ENCODE measurements at regions not wholly inside any gene's neighbourhood (a gene's known extent, or its start where the extent isn't known, plus 50 kb on each side); places are given as distances from the start of the nearest gene placed in this dataset.

- peak; percentile 30; the same call in 1 of the 3 replicates for ATAC-seq
Observed at GRCh38 chr4:120238277-120238973, 171.8 kb upstream of the MAD2L1 start.

GRCh38 chr4:120236873-120237272 is 170.2 kb upstream of the MAD2L1 start:
- no peak for ATAC-seq
- no TSS peak for BruUV-seq (replicated peaks)
- CTCF ChIA-PET (ENCODE audit: low intra/inter-chr PET ratio, low total read pairs): no interaction called here

More at GRCh38 chr4:120238277-120238973, 171.8 kb upstream of the MAD2L1 start:
- no TSS peak for BruUV-seq (replicated peaks)
- DNase-seq (ENCODE audit: low spot score): no peak
- H3K4me2 ChIP-seq (ENCODE audit: low read depth, low read length): no peak overlapping the region
- WGBS (ENCODE audit: low lambda C conversion rate): 8% methylated on average over 5 of the region's 5 CpGs
- H3K36me3 ChIP-seq (replicated peaks in 1 of 2; ENCODE audit: control insufficient read depth in 1 of 2, insufficient read depth in 2 of 2, low read length in 2 of 2): no peaks in the 10 kb centered on the region
- POLR2A ChIA-PET: no interaction called here
- CTCF ChIA-PET (ENCODE audit: low intra/inter-chr PET ratio, low total read pairs): no interaction called here
- FAIRE-seq: no peak
- H4K20me1 ChIP-seq (ENCODE audit: insufficient read depth, low read length): no peaks in the 10 kb centered on the region
- TF ChIP-seq GLI4 (CRISPR knock-in tag; IDR thresholded peaks at IDR 0.05; ENCODE audit: borderline replicate concordance) (no peak), RBFOX2 (IDR thresholded peaks at IDR 0.05; ENCODE audit: low read depth, low read length) (no peak)
- intact Hi-C loops (cut with micrococcal nuclease; ENCODE audit: unreplicated experiment): no loop called here
- H3K27me3 ChIP-seq (ENCODE audit: control insufficient read depth in 1 of 2, insufficient read depth in 2 of 2, low read length in 2 of 2): no peaks in the 10 kb centered on the region; a peak in 1 of 5 replicates
- in situ Hi-C loops (cut with HindIII; ENCODE audit: extremely low pct_ligation_motif_present, low pct_unique_long_range_greater_than_20kb): no loop called here
- no peak overlapping the region for H2AFZ ChIP-seq (ENCODE audit: low read length)
- H3K4me3 ChIP-seq (replicated peaks in 1 of 3; ENCODE audit: insufficient read depth in 1 of 3, low read depth in 2 of 3, low read length in 3 of 3): no peak overlapping the region
- H3K4me1 ChIP-seq (ENCODE audit: insufficient read depth, low read length): no peaks in the 10 kb centered on the region
- H3K79me2 ChIP-seq (ENCODE audit: insufficient read depth, low read length): no peaks in the 10 kb centered on the region
- no peak overlapping the region for H3K27ac ChIP-seq (ENCODE audit: extremely low read length, insufficient read depth, low read length)
- H3K9ac ChIP-seq (ENCODE audit: insufficient read depth, low read depth, low read length): no peak overlapping the region
- H3K9me3 ChIP-seq (ENCODE audit: low read length): no peaks in the 10 kb centered on the region

More at GRCh38 chr4:120236873-120237272, 170.2 kb upstream of the MAD2L1 start:
- H4K20me1 ChIP-seq (ENCODE audit: insufficient read depth, low read length): no peaks in the 10 kb centered on the region
- no peak overlapping the region for H2AFZ ChIP-seq (ENCODE audit: low read length)
- FAIRE-seq (no peak), DNase-seq (ENCODE audit: low spot score) (no peak)
- H3K4me3 ChIP-seq (replicated peaks in 1 of 3; ENCODE audit: insufficient read depth in 1 of 3, low read depth in 2 of 3, low read length in 3 of 3): no peak overlapping the region
- WGBS (ENCODE audit: low lambda C conversion rate): 34% methylated on average over 5 of the region's 5 CpGs
- no peak overlapping the region for H3K27ac ChIP-seq (ENCODE audit: extremely low read length, insufficient read depth, low read length)
- no peaks in the 10 kb centered on the region for H3K9me3 ChIP-seq (ENCODE audit: low read length)
- H3K36me3 ChIP-seq (replicated peaks in 1 of 2; ENCODE audit: control insufficient read depth in 1 of 2, insufficient read depth in 2 of 2, low read length in 2 of 2): no peaks in the 10 kb centered on the region
- no peaks in the 10 kb centered on the region for H3K79me2 ChIP-seq (ENCODE audit: insufficient read depth, low read length)
- H3K4me1 ChIP-seq (ENCODE audit: insufficient read depth, low read length): no peaks in the 10 kb centered on the region
- POLR2A ChIA-PET: no interaction called here
- in situ Hi-C loops (cut with HindIII; ENCODE audit: extremely low pct_ligation_motif_present, low pct_unique_long_range_greater_than_20kb): no loop called here
- no peaks in the 10 kb centered on the region for H3K27me3 ChIP-seq (ENCODE audit: control insufficient read depth in 1 of 2, insufficient read depth in 2 of 2, low read length in 2 of 2)
- intact Hi-C loops (cut with micrococcal nuclease; ENCODE audit: unreplicated experiment): no loop called here
- TF ChIP-seq ZNF646 (CRISPR knock-in tag; IDR thresholded peaks at IDR 0.05) (no peak), ZNF556 (CRISPR knock-in tag; IDR thresholded peaks at IDR 0.05; ENCODE audit: borderline replicate concordance) (no peak), MAFF (IDR thresholded peaks at IDR 0.05; ENCODE audit: low read depth, low read length) (peak; percentile 92), KLF15 (CRISPR knock-in tag; IDR thresholded peaks at IDR 0.05; ENCODE audit: borderline replicate concordance) (no peak), MAFK (conservative IDR thresholded peaks at IDR 0.05 in 1 of 2, IDR thresholded peaks at IDR 0.05 in 1 of 2; ENCODE audit: low read length in 2 of 2) (peak; percentile 91 to 96), SUZ12 (IDR thresholded peaks at IDR 0.05; ENCODE audit: low read depth, low read length) (no peak), THAP8 (CRISPR knock-in tag; IDR thresholded peaks at IDR 0.05; ENCODE audit: borderline replicate concordance) (no peak)
- no peak overlapping the region for H3K4me2 ChIP-seq (ENCODE audit: low read depth, low read length)
- no peak overlapping the region for H3K9ac ChIP-seq (ENCODE audit: insufficient read depth, low read depth, low read length)

Measured in HepG2 (cell line).